HUDEP-2 (cell line): ENCODE measurements at regions not wholly inside any gene's neighbourhood (a gene's known extent, or its start where the extent isn't known, plus 50 kb on each side); places are given as distances from the start of the nearest gene placed in this dataset.
"Not testable (repeated sequence)": the region's sequence is repeated elsewhere in the genome, so short reads cannot be mapped to it uniquely, and the experiment has no call there.

Source experiments
- DNase-seq, 76 experiments: peaks; one replicate each; lab custom pipeline; 2025; ENCODE audit not compliant: unreplicated experiment in 76 of 76; lab: John Stamatoyannopoulos, UW

DNA sequence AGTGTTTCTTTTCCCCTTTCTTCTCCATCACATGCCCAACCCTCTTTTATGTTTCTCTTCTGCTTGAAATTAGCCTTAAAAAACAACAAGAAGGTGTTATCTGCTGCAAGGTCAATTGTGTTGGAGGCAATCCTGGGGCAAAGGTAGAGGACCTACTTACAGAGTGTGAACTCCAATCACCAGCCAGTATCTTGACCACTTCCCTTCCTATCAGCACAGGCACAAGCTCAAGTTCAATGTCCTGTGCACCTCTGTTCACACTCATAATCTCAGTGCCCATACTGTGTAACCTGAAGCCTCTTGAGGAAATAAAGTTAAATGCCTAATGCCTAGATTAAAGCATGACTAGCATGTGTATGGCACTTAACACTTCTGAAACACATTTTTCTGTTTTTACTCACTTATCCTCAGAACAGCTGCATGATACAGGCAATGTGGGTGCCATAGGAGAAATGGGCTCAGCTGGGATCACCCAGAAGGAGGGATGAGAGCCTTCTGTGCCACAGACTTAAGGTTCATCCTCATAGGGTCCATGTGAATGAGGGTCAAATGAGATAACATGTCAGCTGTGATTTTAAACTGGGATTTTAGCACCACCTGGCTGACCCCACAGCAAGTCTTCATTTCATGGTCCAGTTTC is 701.5 kb downstream of the BCL11A start:
- DNase-seq: no peak

DNA sequence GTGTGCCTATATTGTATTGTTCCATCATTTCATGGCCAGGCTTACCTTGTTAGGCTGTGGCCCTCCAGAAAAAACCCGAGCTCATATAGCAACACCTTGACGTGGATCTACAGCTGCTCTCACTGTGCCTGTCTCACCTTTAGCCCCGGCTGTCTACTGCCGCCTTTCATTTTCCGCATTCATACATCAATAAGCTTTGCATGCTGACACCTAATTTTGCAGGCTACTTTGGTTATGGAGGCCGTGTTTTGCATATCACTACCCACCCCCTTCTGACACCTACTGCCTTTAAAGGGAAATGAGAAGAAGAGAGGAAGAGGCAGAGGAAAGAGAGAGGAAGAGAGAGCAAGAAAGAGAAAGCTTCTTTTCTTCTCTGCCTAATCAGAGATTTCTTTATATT is 702.9 kb downstream of the BCL11A start:
- DNase-seq: no peak

DNA sequence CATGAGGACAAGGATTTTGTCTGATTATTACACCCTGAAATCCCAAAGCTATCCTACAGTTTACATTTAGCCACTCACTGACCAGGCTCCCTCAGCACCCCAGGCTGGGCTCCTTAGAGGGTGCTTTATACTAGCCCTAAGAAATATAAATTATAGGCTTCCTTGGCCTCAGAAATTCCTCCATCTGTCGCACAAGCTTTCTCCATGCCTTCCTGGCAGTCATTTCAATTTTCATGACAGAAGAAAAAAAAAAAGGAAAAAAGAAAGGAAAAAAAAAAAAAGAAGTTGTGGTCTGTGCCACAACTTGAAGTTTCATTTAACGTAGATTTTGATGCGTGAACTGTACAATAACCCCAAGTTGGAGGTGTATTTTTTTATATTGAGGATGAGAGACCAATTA is 719.5 kb downstream of the BCL11A start:
- no peak for DNase-seq

DNA sequence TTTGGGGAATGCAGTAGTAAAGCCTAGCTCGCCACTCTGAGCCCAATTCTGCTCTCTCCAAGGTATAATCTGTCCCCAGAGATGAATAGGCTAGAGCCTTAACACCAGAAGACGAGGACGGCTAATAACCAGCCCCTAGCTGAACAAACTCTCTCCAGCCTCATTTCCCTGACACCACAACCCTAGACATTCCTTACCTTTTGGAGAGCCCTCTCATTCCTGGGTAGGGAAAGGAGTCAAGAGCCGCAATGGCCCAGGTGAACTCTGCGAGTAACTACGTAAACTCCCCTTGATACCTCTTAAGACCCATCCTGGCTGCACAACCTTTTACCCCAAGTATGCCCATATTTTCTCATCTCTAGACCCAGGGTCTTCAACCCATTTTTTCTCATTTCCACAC is 722.9 kb downstream of the BCL11A start:
- DNase-seq: no peak

DNA sequence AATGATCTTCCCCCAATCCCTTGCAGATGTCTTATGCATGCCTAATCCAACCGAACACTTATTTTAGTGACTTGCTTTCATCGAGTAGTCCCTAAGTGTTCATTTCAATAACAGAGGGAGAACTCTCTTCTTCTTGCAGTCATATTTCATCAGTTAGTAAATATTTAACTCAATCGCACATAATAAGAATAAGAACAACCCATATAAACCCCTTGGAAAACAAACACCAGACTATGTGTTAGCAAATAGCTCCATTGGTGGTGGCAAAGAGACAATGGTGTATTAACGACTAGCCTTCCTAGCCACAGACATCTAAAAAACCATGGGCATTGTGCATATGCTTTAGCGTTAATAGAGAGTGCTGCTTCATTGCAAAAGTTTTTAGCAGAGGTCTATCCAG is 725.8 kb downstream of the BCL11A start:
- DNase-seq: no peak

DNA sequence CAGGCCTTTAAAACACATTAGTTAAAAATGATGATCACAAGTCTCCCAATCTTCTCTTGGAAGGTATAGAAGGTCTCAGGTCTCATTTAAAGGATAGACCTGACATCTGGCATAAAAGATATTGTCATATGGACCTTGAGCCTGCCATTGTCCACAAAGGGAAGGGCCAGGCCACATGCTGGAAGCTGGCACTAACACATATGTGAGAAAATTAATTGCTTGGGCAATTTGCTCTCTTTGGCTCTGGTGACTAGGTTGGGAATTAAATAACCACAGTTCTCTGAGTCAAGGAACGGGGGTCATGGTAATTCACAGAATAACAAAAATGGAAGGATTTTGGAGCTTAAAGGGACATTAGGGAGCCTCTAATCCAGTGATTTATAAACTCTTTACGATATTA is 727.3 kb downstream of the BCL11A start:
- DNase-seq: no peak

DNA sequence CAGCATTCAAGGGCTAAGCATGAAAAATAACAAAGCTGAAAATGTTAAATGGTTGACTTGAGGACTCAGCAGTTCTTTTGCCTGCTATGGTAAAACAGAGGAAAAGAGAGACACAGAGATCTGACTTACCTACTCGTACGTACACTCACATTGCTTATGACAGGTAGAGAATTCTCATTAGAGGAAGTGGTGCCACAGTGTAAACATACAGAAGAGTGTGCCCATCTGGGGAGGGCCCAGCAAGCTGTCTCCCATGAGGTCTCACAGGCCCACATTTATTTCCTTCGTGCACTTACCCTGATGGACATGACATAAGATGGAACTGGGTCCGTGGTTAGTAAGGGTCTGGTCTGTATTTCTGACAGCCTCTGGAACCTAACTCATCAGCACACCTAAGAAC is 729.1 kb downstream of the BCL11A start:
- DNase-seq: no peak

DNA sequence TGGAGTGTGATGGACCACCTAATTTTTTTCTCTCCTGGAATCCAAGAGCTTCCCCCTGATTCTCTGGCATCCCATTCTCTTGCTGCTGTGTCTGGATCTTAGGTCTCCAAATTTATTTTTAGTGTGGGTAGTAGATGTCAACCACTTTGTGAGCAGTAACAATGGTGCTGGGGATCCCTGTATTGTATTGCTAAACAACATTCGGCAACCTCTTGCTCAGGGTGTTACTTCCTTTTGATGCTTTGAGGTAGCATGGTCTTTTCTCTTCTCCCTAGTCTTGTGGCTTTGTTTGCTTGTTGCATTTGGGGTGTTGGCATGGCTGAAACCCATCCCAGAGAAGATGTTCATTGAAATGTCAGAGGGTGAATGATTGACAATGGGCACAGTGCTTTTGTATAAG is 737.4 kb downstream of the BCL11A start:
- no peak for DNase-seq

DNA sequence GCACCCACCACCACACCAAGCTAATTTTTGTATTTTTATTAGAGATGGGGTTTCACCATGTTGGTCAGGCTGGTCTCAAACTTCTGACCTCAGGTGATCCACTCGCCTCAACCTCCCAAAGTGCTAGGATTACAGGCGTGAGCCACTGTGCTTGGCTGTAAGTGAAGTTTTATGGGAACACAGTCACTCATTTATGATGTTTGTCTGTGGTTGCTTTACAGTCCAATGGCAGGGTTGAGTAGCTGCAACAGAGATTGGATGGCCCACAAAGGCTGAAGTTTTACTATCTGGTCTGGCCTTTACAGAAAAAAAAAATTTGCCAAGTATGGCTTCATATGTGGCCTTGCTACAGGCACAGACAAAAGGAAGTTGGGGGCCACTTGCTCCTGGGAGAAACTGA is 743.2 kb downstream of the BCL11A start:
- not testable (repeated sequence) for DNase-seq

DNA sequence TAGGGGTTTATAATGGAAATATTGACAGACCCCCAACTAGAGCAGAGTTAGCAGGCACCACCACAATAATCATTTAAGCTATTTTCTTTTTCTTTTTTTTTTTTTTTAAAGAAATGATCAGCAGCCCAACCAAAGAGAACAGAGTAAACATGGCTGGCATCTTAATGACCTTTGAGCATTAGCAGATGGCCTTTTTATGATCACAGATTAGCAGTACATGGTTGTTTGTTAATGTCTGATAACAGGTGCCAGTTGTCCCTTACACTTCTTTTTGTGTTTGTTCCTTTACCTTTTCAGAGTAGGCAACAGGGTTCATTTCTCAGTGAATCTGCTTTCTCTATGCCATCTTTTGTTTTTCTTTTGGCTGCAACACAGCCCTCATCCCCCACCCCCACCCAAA is 747.0 kb downstream of the BCL11A start:
- DNase-seq: no peak

DNA sequence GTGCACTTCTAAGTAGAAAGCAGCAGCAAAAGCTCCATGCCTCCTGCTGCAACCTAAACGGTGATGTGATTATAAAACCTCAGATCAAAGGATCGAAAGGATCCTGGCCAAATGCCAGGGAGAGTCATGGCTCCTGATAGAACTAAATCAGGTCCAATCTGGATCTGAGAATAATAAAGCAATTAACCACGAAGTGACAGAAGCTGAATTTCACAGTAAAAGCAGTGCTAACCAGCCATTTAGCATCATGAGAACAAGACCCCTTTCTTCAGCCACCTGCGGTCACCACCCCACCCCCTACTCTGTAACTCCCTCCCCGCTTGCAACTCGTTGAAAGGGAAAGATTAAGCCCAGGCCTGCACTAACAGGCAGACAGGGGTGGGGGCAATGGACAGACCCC is 748.7 kb downstream of the BCL11A start:
- DNase-seq: no peak

DNA sequence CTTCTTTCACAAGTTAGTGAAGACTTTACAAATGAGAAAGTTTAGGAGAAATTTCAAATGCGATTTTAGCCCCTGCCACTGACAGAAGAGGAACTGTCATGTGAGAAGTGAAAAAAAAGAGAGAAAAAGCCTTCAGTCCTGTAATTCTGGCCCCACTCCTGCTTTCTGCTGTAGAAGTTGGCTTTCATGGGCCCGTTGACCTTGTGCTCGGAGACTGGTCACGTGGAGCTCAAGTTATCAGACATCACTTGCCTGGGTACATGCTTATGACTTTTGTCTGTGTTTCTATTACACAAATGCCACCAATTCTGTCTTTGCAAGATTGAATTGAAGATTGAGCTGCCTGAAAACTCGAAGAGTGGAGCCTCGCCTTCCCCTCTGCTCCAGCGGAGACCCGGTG is 749.9 kb downstream of the BCL11A start:
- no peak for DNase-seq

DNA sequence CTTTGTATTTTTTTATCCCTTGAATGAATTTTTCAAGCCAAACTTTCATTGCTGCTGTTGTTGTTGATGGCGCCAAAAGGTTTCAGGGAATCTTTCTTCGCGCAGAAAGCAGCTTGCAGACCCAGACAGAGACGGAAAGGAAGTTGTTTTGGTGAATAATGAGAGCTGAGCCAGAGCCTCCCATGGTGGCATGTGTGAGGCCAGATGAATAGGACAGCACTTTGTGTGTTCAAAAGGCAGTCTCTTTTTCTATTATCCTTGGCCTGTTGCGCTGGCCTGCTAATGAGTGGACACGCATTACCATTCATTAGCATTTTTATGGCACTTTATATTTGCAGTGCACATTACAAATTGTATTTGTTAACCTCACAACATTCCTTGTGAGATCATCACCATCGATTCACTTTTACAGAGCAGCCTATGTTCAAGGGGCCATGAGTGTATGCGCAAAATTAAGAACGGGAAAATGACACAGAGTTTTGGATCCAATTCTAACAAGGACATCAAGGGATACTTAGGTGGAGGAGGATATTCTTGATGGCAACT is 754.7 kb downstream of the BCL11A start:
- no peak for DNase-seq

DNA sequence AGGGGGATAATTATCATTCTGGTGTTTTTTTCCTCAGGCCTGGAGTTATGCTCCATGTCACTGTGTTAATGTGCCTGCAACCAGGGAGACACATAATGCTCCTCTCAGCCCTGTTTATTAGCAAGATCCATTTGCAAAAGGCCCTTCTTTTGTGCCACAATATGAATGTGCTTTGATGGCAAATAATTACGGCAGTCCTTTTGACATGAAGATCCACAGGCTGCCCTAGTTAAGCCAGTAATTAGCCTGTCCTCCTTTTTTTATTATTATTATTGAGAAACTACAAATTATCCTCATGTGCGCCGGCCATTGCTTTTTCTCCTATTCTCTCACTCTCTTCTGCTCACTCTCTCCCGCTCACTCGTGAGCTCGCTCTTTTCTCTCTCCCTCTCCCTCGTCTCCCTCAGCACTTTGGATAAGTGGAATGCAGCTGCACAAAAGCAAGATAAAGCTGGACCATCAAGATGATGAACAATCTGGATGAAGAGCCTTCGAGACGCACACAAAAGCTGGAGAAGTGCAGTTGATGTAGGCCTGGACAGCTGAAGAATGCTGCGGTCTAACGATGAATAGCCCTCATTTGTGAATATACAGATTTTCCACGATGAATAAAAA is 762.3 kb downstream of the BCL11A start:
- no peak for DNase-seq

DNA sequence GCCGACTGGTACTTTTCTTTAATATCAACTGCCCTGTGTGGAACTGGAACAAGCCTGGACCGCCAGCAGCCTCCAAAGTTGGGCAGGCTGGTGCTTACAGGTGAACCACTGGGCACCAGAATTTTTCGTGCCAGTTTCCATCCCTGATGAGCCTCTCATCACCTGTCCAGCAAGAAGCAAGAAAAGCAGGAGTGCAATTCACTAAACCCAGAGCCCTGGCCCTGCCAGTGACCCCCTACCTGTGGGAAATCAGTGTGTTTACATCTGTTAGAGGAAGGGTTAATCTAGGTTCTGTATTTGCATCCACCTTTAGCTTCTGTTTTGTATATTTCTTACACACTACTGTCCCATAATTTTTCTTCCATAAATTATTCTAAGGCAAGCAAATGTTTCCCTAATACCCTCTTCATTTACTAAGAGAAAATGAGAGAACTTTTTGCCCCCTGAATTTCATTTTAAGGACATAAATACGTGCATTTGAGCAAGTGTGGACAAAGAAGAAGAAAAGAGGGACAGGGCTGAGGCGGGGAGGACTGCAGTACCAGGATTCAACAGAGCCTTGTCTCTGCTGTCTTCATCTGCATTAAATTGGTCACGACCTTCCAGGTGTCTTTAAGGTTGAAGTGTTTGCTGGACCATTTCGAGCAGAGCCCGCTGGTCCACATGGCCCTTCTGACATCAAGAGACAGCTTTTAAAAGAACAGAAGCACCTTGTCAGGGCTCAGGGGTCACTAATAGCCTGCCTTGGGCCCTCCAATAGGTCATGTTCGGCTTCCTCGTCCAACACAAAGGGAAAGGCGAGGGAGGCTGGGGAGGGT is 763.1 kb downstream of the BCL11A start:
- no peak for DNase-seq

DNA sequence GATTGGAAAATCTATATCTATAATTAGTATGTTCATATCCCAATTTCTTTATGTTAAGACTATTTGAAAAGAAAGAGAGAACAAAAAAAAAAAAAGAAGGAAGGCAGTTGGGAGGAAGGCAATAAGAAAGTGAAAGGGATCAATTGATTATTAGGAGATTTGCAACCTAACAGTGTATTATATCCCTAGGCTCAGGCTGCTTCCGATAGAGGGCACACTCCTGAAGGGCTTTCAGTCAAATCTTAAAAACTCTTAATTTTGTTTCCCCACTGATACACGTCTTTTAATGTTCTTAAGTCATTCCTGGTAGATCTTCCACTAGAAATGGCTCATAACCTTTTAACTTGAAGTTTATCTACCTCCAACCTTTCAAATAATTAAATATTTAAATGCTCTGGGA is 763.9 kb downstream of the BCL11A start:
- DNase-seq: no peak

DNA sequence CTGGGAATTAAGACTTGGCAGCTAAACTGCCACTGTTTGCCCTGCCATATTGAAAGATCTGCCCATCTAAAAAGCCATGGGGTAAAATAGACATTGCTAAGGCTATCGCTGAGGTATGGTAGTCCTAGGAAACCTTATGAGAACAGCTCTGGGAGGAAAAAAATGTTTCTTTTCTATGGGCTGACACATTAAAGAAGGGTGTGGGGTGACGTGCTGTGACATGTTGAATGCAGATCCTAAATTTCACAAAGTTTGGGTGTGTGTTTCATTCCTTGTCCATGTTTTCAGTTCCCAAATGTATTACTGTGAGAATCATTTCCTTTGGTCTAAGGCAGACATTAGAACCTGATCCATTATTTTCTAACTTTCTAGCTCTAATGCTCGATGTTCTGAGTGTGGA is 766.4 kb downstream of the BCL11A start:
- no peak for DNase-seq

DNA sequence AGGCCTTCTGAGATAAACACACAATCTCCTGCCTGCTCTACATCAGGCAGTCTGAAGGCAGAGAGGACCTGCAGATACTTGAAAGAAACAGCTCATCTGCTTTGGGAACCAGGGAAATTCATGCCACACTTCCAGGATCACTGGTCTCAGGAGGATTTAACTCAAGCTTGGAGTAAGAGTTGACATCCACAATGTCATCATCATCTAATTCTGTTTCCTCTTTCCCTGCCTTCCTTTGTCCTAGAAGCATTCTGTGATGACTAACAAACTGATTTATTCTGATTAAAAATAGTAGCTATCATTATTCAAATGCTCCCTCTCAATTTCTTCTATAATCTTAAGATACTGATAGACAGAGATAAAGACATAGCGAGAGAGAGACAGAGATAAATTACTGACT is 766.8 kb downstream of the BCL11A start:
- no peak for DNase-seq

DNA sequence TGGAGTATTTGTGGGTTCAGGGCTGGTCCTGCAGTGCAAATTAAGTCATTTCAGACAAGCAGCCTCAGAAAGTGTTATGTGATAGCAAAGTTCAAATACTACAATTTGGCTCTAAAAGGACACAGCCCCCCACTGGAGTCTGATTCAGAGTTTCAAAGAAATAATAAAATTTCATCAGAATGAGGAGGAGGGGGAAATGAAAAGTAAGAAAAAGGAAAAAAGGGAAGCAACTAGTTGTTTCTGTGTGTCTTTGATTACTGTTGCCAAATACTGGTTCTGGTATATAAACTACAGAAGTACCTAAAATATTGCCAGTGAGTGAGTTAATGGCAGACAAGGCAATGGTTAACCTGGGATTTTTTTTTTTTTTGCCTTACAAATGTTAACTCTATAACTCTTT is 773.9 kb downstream of the BCL11A start:
- no peak for DNase-seq

DNA sequence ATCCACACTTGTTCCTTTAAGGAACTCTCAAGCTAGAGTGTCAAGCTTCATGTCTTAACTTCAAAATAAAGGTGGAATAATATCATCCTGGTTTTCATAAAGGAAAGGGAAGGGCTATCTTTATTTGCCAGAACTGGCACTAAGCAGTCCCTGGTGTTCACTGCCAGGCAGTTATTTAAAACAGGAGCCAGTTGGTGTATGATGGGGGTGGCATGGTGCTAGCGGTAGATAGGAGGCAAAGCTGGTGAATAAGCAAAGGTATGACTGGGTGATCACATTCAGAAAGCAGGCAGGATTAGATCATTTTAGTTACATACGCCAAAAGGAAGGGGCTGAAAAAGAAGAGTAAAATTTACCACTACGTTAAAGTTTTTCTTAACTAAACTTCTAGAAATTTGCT is 776.3 kb downstream of the BCL11A start:
- no peak for DNase-seq

DNA sequence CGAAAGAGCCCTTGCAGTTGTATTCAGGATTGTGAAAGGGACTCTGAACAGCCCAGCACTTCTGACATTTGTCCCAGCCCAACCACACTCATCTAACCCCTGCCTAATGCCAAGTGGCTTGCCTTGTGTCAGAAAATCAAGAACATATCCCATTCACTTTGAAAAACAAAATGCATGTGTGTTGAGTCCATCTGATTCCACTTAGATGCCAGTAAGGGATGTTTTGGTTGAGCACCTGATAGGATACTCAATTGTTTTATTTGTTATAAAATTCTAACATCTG is 776.8 kb downstream of the BCL11A start:
- DNase-seq: no peak

DNA sequence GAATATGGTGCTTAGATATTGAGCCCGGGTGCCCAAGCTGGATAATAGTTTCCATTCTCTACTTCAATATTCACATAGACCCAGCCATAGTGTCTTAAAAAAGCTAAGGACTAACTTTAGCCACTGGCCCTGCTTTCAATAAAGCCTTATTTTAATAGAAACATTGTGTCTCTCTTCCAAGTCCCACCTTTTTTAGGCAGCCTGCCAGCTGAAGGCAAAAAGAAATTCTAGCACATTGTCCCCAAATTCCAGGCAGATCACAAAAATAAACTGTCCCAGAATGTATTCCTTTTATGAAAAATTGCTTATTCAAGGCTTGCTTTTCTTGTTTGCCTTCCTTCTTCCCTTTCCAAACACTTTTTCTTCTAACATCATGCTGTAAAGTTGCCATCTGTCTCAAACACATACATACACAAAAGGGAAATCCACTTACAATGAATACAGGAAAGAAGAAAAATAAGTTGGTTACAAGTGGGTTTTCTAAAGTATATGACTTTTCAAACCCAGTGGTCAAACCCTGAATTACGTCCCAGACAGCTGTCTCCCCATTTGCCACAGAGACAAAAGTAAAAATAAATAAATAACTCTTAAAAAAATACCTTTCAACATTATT is 778.5 kb downstream of the BCL11A start:
- DNase-seq: no peak
